ENCODE measurements at regions not wholly inside any gene's neighbourhood (a gene's known extent, or its start where the extent isn't known, plus 50 kb on each side); places are given as distances from the start of the nearest gene placed in this dataset.
"Not testable (repeated sequence)": the region's sequence is repeated elsewhere in the genome, so short reads cannot be mapped to it uniquely, and the experiment has no call there.

DNA sequence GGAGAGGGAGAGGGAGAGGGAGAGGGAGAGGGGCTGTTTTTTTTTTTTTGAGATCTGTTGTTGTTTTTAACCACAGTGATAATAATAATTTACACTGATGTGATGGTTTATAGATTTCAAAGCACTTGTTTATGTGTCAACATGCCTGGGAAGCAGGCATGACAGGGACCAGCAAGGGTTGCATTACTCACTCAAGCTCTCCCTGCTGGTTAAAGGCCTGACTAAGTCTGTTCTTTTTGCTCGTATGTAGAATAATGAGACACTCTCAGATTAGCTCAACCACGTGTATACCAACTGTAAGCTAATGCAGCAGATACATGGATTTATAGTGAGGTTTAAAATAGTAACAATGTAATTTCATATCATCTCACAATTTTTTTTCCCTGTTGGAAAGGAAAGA is 134.6 kb upstream of the BOD1L1 start:
- no peak for DNase-seq (ENCODE audit: low read depth in 2 of 2)

DNA sequence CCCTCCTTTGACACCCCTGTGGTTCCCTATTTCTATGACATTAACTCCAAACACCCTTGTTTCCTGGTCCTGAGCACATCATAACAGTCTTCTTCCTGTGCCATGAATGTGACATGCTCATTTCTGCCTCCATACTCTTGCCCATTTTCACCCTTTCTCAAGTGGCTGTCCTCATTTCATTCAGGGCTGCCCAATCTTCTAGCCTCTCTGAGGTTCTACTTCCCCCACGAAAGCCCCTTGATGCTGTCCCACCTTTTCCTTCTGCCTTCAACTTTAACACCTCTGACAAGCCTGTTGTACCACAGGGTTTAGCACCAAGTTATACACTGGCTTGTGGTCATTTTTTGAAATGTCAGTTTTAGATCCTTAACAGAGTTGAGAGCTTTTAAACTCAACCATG is 136.2 kb upstream of the BOD1L1 start:
- DNase-seq (ENCODE audit: low read depth in 2 of 2) = no peak

DNA sequence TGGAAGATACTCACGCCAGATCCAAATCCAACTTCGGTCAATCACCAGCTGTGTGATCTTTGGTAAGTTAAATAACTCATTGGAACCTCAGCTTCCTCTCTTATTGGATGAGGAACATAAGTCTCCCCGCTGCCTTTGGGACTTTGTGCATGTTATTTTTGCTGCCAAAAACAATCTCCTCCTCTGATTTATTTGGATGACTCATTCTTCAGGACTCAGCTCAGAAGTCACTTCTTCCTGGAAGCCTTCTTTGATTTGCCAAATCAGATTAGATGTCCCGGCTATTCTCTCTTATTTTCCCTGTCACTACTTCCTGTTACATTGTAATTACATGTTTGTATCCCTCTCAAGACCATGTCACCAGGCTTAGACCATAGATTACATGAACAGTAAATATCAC is 138.0 kb upstream of the BOD1L1 start:
- peak; percentile 11 to 56 for DNase-seq (ENCODE audit: low read depth in 2 of 2)

DNA sequence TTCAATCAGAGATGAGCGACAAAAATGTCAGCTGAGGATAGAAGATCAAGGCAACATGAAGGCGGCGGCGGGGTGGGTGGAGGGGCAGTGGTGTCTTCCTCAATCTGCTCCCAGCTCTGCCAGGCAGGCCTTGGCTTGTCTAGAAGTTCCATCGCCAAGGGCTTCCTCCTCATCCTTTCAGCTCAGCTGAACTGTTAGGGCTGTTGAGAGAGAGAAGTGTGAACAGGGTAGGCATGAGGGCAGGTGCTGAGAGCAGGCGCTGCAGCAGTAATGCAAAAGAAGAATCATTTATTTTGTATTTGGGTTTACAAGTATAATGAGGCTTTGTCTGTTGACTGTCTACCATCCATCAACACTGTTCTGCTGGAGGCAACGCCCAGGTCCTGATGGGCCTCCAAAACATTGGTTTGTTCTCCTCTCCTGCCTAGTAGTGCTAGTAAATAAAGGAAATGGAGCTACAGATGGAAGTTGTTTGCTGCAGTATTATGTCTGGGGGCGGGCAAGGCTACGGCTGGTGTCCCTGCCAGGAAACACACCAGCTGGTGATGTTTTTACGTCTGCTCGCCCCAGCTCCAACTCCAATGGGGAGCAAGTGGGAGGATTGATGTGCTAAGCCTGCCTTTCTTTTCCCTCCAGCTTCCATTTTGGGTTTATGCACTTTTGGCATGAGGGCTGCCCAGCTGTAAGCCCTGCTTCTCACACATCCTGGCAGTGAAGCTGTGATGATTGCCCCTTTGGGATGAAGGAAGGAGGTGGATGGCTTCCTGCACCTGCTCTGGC is 139.4 kb upstream of the BOD1L1 start:
- DNase-seq (ENCODE audit: low read depth in 2 of 2) = peak; percentile 29 to 53

DNA sequence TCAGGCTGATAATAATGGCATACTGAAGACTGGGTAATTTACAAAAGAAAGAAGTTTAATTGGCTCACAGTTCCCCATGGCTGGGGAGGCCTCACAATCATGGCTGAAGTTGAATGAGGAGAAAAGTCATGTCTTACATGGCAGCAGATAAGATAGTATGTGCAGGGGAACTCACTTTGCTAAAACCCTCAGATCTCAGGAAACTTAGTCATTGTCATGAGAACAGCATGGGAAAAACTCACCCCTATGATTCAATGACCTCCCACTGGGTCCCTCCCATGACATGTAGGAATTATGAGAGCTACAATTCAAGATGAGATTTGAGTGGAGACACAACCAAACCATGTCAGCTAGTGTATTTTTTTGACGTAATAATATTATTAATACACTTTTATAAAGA is 149.8 kb upstream of the BOD1L1 start:
- no peak for DNase-seq (ENCODE audit: low read depth in 2 of 2)

DNA sequence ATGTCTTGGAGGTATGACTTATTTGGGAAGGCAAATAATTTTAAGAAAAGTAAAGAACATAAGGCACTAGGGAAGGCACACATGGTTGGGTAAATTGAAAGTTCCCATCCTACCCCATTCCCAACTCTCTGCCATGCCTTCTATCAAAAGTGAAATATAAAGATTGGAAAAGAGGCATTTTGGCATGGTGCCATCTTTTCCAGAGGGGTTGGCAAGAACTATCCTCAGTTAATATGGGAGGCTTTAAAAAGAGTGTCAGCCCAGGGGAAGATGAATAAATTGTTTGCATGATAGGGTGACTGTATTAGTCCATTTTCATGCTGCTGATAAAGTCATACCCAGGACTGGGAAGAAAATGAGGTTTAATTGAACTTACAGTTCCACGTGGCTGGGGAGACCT is 150.8 kb upstream of the BOD1L1 start:
- peak in 1 of 2 donors; percentile 18 for DNase-seq (ENCODE audit: low read depth in 2 of 2)

DNA sequence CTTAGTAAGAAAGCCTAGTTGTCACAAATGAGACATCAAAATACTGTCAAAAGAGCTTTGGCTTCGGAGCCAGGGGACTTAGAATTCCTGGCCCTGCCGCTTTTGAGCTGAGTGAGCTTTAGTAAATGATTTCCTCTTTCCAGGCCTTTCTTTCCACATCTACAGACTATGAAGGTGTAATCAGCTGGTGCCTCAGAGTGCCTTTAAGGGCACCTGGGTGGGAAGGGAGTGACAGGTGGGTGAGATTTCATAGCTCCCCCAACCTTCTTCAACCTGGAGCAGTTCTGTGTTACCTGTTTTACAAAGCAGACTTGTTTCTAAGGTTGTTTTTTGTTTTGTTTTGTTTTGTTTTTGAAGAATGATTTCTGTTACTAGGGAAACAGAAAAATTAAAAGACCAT is 154.7 kb upstream of the BOD1L1 start:
- DNase-seq (ENCODE audit: low read depth in 2 of 2) = no peak

DNA sequence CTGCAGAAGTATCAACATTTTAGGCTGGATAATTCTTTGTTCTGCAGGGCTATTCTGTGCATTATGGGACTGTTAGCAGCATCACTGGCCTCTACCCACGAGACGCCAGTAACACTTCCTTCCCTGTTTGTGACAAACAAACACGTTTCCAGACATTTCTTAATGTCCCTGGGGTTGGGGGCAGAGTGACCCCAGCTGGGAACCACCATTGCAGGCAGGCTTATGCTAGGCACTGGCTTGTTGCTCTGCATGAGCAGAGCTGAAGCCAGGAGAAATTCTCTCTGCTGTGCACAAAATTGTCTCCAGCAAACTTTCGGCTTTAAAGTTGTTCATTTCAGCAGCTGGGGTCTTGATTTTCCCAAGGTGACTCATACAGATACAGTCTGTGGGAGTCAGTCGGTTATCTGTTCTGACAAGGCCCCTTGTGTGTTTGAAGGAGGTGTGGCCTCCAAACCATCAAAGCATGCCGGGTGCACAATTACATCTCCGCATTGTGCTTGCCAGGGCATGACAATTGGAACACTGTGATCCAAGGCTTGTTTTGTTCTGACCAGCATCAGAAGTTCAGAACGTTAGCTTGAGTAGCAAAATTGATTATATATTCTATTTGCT is 156.4 kb upstream of the BOD1L1 start:
- DNase-seq (ENCODE audit: low read depth in 2 of 2) = no peak

DNA sequence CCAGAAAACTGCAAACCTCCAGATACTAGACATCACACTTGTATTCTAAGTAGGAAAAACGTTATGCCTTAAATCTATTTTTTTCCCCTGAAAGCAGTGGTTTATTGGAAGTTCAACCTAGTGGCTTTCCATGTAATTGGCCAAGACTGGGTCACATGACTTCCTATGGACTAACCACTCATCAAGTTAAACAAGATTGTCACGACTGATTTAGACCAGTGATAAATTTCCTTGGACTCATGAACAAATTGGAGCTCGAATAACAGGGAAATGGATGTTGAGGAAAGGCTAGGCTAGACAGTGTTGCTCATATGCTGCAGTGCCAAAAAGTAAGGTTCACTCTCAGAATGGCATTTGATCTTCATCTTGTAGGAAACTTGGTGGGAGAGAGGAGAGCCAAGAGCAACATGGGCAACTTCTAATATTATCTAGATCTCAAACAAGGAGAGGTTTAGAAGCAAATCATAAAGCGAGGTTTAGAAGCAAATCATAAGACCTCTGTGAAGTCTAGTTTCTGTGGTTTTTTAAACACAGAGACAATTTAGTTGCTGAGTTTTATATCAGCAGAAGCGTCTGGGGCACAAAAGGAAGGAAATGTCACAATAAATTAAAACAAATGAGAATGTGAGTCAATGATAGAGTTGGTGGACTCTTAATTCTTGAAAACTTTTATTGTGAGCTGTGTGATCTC is 165.6 kb upstream of the BOD1L1 start:
- peak; percentile 15 to 84 for DNase-seq (ENCODE audit: low read depth in 2 of 2)

DNA sequence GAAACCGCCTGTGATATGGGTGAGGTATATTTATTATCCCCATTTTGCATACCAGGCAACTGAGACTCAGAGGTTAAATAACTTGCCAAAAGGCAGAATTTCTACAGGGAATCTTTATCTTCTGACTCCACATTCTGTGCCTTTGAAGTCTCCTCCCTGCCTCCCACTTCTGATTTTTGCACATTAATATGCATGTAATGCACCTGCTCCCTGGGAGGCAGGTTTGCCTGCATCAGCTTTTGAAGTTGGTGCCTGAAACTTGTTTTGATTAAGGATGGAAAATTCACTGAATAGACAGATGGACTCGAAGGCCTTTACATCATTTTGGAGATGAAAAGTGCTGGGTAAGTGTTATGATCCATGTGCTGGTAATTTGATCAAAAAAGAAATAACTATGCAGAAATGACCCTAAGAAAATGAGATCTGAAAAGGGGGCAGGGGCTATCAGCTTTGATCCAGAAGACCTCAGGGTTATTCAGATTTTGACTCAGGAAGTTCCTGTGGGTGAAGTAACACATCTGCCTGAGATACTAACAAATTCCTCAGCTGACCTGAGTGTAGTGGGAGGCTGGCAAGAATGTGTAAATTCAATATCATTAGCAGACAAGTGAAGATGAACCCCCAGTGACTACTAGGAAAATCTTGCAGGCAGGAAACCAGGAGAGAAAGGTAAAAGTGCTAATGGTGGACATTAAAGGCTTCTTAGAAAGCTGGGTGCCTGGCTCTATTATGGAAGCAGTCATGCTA is 167.5 kb upstream of the BOD1L1 start:
- DNase-seq (ENCODE audit: low read depth in 2 of 2) = no peak

DNA sequence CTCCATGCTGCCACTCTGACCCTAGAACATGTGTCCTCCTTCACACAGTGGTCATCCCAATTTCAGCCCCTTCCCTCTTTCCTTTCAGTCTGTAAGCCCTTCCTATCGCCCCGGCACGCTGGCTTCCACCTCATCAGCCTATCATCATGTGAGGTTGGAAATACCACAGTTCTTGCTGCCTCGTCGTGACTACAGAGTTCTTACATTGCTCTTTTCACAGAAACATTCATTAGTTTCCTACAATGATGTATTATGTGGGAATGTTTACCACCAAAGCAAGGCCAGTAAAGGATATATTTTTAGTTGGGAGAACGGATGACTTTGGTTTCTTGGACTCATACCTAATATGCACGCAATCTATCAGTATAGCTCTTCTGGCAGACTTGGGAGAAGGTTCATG is 169.5 kb upstream of the BOD1L1 start:
- no peak for DNase-seq (ENCODE audit: low read depth in 2 of 2)

DNA sequence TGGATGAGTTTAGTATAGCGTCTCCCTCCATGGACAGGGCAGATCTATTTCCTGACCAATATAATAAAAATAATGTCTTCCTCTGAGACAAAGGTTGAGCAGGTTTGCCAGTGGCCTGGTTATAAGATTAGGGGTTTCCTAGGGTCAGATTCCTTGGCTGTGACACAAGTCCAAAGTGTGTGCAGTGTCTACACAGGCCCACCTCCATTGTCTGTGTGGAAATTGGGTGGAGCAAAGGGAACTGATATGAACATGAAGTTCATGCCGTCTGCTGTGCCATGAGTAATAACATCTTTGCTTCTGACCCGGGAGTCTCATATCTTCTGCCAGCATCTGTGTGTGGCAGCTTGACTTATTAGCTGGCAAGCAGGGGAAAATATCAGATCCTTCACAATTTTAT is 187.7 kb upstream of the BOD1L1 start:
- peak in 1 of 2 donors; percentile 56 for DNase-seq (ENCODE audit: low read depth in 2 of 2)

DNA sequence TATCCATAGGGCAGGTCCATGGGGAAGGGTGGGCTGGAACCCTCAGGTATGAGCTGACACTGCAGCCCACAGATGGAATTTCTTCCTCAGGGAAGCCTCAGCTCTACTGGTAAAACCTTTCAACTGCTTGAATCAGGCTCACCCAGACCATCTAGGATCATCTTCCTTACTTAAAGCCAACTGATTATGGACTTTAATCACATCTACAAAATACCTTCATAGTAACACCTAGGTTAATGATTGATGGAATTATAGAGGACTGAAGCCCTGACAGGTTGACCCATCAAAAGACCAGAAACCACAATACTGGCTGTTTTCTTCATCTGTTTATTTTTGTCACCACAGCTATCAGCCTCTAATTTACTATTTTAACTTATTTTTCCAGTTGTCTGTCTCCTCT is 188.9 kb upstream of the BOD1L1 start:
- DNase-seq (ENCODE audit: low read depth in 2 of 2) = no peak

DNA sequence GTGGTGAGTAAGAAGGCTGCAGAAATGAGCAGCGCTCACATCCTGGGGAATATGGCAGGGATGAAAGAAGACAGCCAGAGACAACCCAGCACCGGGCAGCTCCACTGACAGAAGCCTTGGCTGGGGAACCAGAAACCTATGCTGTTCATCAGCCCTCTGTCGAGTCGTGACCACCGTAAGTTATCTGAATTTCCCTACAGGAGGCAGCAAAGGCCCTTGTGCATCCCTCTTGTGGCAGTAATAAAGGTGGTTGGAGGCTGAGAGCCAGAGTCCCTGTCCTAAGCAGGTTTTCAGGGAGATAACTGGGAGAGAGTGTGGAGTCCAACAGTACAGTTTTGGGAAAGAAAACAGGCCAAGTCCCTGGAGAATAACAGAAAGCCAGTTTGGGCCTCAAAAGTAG is 194.0 kb upstream of the BOD1L1 start:
- DNase-seq (ENCODE audit: low read depth in 2 of 2) = no peak

DNA sequence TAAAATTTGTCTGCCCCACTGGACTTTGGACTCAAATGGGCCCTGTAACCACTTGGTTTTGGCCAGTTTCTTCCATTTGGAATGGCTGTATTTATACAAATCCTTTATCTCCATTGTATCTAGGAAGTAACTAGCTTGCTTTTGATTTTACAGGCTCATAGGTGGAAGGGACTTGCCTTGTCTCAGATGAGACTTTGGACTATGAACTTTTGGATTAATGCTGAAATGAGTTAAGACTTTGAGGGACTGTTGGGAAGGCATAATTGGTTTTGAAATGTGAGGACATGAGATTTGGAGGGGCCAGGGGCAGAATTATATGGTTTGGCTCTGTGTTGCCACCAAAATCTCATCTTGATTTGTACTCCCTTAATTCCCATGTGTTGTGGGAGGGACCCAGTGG is 198.3 kb upstream of the BOD1L1 start:
- DNase-seq (ENCODE audit: low read depth in 2 of 2) = not testable (repeated sequence)

DNA sequence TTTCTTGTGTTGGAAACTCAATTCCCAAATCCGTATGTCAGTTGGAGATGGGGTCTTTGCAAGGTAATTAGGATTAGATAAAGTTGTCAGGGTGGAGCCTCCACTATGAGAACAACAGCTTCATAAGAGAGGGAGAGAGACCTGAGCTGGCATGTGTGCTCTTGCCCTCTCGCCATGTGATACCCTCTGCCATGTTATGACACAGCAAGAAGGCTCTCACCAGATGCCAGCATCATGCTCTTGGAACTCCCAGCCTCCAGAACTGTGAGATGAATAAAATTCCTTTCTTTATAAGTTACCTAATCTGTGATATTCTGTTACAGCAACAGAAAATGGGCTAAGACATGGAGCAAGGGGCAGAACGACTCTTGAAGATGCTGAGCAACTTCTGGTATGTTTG is 201.9 kb upstream of the BOD1L1 start:
- DNase-seq (ENCODE audit: low read depth in 2 of 2) = no peak

DNA sequence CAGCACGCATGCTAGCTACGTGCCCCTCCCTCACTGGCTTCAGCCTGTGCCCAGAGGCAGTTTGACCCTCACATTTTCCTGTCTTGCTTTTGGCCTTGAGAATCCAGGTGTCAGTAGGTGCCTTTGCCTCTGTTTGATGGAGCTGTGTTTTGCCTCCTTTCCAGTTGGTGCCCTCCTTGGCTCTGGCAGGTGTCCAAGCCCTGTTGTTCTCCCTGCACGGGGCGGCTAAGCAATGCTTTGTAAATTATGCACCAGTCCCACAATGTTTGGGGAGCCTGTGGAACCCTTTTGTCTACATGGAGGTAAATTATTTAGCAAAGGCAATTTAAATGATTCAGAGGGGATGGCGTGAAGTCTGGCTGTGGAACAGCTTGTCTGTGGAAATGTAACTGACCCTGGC is 202.9 kb upstream of the BOD1L1 start:
- DNase-seq (ENCODE audit: low read depth in 2 of 2) = no peak

DNA sequence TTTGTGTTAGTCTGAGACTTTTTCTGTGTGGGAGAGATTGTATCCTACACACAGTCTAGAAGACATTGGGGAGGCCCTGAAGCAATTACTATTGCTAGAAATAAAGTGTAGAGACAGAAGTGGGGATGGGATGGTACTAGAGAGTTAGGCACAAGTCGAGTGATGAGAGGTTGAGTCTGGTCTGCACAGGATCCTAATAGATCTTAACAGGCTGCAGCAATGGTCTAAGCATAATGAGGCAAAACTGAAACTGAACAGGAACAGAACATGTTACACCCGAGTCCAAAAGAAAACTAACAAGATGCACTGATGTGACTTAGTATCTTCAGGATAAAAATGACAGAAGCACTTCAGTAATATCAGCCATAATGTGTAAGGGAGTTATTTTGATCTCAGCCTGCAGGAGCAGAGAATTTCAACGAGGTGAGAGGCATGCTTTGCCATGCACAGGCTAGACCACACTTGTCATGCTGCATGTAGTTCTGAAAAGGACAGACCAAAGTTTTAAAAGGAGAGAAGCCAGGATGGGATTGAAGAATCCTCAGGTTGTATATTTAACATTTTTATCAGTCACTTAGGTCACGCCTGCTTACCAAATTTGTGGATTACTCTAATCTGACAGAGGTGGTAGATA is 205.8 kb upstream of the BOD1L1 start:
- no peak for DNase-seq (ENCODE audit: low read depth in 2 of 2)

DNA sequence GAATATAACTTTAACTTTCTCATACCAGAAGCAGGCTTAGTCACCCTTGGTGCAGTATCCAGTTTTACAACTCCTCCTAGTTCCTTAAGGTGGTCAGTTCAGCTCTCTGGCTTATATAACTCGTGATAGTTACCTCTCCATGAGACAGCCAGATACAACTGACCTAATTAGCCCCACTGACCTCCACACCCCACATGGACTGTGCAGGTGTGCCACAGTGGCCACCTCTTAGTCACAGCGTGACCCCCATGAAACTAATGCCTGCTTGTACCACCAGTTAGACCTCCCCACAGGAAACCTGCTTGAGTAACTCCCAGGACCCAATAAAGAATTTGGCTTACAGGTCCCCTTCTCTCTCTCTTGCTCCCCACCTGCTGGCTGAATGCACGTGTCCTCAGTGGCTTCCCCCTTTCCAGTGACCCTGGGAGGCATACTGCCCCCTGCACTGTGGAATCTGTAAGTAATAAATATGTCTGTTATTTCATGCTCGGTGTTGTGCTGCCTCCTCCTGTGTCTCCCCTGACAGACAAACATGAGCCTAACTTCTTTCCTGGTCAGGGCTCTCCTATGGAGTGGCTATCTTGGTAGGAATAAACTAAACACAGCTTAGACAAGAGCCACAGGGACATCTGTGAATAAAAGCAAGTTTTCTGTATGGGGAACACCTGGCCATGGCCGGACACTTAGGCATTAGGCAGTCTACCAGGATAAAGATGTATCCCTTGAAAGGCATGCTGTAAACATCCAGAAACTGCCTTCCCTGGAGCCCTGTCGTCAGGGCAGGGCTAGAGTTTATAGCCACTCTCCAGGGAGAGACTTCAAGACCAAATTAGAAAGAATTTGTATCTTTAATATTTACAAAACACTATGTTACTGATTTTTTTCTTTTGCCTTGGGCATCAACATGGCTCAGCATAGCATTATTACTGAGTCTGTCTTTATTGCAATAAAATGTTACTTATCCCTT is 209.7 kb upstream of the BOD1L1 start:
- DNase-seq (ENCODE audit: low read depth in 2 of 2) = no peak

DNA sequence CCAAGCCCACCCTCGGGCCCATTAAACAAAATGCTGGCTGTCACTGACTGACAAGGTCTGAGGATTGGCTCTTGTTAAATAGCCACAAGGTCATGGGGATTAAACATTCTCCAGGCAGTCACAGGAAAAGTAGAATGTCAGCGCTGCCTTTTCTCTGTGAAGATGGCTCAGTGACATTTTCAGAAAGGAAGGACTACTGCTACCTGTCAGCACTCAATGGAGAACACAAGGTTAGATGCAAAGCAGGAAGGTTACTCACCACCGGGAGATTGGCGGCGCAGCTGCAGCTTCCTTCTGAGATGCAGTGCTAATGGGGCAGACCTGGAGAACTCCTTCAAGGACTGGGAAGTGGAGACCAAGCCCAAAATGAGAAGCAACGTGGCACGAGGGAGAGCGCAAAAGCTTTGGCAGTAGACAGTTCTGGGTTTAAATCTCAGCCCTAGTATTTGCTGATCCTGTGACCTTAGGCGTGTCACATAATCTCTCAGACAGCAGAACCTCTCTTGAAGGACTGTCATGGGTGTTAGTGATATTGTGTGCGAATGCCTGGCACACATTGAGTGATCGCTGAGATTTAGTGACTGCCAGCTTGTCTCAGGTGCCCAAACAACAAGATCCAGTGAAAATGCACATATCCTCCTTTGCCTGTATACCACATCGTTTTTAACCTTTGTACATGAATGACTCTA is 213.1 kb upstream of the BOD1L1 start:
- DNase-seq (ENCODE audit: low read depth in 2 of 2) = peak in 1 of 2 donors; percentile 7

All from lung microvascular endothelial cell (primary cell).